ENCODE measurements at regions not wholly inside any gene's neighbourhood (a gene's known extent, or its start where the extent isn't known, plus 50 kb on each side); places are given as distances from the start of the nearest gene placed in this dataset.

DNA sequence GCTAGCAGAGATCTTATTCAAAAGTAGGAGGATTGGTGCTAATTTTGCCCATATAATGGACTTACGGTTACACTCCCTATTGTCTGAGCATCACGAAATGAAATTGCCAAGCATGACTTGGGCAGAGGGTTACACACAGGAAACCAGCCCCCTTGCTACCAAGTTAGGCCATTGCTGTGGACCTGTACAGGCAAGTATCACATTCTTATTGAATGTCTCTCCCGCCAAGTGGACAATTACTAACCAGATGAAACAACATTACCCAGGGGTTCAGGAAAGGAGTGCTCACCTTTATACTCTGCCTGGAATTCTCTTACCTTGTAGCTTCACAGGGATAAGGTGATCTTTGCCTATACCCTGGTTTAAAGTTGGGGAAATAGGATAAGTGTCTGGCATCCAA, 70.6 kb upstream of the TOX3 start:
- TF ChIP-seq, protein P1, sequence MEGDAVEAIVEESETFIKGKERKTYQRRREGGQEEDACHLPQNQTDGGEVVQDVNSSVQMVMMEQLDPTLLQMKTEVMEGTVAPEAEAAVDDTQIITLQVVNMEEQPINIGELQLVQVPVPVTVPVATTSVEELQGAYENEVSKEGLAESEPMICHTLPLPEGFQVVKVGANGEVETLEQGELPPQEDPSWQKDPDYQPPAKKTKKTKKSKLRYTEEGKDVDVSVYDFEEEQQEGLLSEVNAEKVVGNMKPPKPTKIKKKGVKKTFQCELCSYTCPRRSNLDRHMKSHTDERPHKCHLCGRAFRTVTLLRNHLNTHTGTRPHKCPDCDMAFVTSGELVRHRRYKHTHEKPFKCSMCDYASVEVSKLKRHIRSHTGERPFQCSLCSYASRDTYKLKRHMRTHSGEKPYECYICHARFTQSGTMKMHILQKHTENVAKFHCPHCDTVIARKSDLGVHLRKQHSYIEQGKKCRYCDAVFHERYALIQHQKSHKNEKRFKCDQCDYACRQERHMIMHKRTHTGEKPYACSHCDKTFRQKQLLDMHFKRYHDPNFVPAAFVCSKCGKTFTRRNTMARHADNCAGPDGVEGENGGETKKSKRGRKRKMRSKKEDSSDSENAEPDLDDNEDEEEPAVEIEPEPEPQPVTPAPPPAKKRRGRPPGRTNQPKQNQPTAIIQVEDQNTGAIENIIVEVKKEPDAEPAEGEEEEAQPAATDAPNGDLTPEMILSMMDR (IDR thresholded peaks at IDR 0.05): no peak
- no peak for TF ChIP-seq POLR2A (IDR thresholded peaks at IDR 0.05)
